A204.1 (cell line): ENCODE measurements at regions not wholly inside any gene's neighbourhood (a gene's known extent, or its start where the extent isn't known, plus 50 kb on each side); places are given as distances from the start of the nearest gene placed in this dataset.
"Not testable (repeated sequence)": the region's sequence is repeated elsewhere in the genome, so short reads cannot be mapped to it uniquely, and the experiment has no call there.

Experiments used
- FAIRE-seq: peaks from 2 replicates; lab custom pipeline; 2012; peaks lifted over from hg19 to GRCh38; lab: Jason Lieb, UNC

- FAIRE-seq: no peak
Measured at GRCh38 chr5:17828681-17829080, 194.4 kb downstream of the TAF11L14 start.

GRCh38 chr5:17829456-17829855 is 195.2 kb downstream of the TAF11L14 start:
- no peak for FAIRE-seq

- no peak for FAIRE-seq
Measured at GRCh38 chr5:17831279-17831678, 197.0 kb downstream of the TAF11L14 start.

- no peak for FAIRE-seq
Measured at GRCh38 chr5:17832949-17833745, 198.9 kb downstream of the TAF11L14 start.

GRCh38 chr5:17837757-17838156 is 203.5 kb downstream of the TAF11L14 start:
- no peak for FAIRE-seq

GRCh38 chr5:17838469-17838868 is 204.2 kb downstream of the TAF11L14 start:
- FAIRE-seq: no peak

GRCh38 chr5:17839848-17840247 is 205.6 kb downstream of the TAF11L14 start:
- FAIRE-seq: no peak

GRCh38 chr5:17846496-17846895 is 212.2 kb downstream of the TAF11L14 start:
- no peak for FAIRE-seq

GRCh38 chr5:17847286-17847685 is 213.0 kb downstream of the TAF11L14 start:
- no peak for FAIRE-seq

GRCh38 chr5:17852111-17852510 is 217.9 kb downstream of the TAF11L14 start:
- no peak for FAIRE-seq

- FAIRE-seq: no peak
Measured at GRCh38 chr5:17852740-17853139, 218.5 kb downstream of the TAF11L14 start.

- no peak for FAIRE-seq
Measured at GRCh38 chr5:17854901-17855300, 220.6 kb downstream of the TAF11L14 start.

GRCh38 chr5:17860660-17861315 is 226.5 kb downstream of the TAF11L14 start:
- no peak for FAIRE-seq

- not testable (repeated sequence) for FAIRE-seq
Measured at GRCh38 chr5:17864903-17865302, 230.6 kb downstream of the TAF11L14 start.

GRCh38 chr5:17865966-17866365 is 231.7 kb downstream of the TAF11L14 start:
- FAIRE-seq: not testable (repeated sequence)

- FAIRE-seq: no peak
Measured at GRCh38 chr5:17872204-17872603, 237.9 kb downstream of the TAF11L14 start.

GRCh38 chr5:17878541-17878940 is 244.3 kb downstream of the TAF11L14 start:
- no peak for FAIRE-seq

- FAIRE-seq: no peak
Measured at GRCh38 chr5:17879276-17879675, 245.0 kb downstream of the TAF11L14 start.

GRCh38 chr5:17880869-17881268 is 246.6 kb downstream of the TAF11L14 start:
- FAIRE-seq: no peak

- FAIRE-seq: no peak
Measured at GRCh38 chr5:17882760-17883488, 248.7 kb downstream of the TAF11L14 start.

- no peak for FAIRE-seq
Measured at GRCh38 chr5:17888155-17888554, 253.9 kb downstream of the TAF11L14 start.

GRCh38 chr5:17890501-17890900 is 256.2 kb downstream of the TAF11L14 start:
- no peak for FAIRE-seq

GRCh38 chr5:17891881-17892280 is 257.6 kb downstream of the TAF11L14 start:
- FAIRE-seq: no peak
